MM.1S (cell line): ENCODE measurements at regions not wholly inside any gene's neighbourhood (a gene's known extent, or its start where the extent isn't known, plus 50 kb on each side); places are given as distances from the start of the nearest gene placed in this dataset.

Source experiments
- EZH2 ChIP-seq: fragments of 300-600 bp; sonication (generic); optimal IDR thresholded peaks from 2 replicates; pipeline ENCODE3; 2017; ENCODE audit warnings: low read depth, mild to moderate bottlenecking, antibody characterized with exemption, low read length, mixed read lengths
- EZH2phosphoT487 ChIP-seq: fragments of 300-600 bp; sonication (generic); IDR thresholded peaks from 2 replicates; pipeline ENCODE4 v1.6.1; 2018; ENCODE audit warnings: antibody characterized with exemption, low read length
- TF ChIP-seq, protein P1 (sequence below): fragments of 300-600 bp; sonication (generic); IDR thresholded peaks from 2 replicates; pipeline ENCODE4 v1.5.1; 2016; ENCODE audit warnings: antibody characterized with exemption, low read length, mixed read lengths

DNA sequence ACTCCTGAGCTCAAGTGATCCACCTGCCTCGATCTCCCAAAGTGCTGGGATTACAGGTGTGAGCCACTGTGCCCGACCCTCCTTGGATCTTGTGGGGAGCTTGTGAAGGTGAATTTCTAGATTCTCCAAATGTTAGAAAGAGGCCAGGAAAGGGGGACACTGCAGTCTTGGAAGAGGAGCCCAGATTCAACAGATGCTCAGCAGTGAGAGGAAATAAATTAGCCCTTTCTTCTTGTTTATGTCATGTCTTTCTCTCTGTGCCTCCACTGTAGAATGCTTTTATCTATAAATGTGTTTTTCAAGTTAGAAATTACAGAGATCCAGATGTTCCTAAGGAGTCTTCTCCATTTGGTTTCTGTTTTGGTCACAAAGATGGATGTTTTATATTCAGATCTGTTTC lies 346.6 kb upstream of the KAZN start:
- TF ChIP-seq EZH2 (no peak), EZH2phosphoT487 (no peak)
- TF ChIP-seq, protein P1, sequence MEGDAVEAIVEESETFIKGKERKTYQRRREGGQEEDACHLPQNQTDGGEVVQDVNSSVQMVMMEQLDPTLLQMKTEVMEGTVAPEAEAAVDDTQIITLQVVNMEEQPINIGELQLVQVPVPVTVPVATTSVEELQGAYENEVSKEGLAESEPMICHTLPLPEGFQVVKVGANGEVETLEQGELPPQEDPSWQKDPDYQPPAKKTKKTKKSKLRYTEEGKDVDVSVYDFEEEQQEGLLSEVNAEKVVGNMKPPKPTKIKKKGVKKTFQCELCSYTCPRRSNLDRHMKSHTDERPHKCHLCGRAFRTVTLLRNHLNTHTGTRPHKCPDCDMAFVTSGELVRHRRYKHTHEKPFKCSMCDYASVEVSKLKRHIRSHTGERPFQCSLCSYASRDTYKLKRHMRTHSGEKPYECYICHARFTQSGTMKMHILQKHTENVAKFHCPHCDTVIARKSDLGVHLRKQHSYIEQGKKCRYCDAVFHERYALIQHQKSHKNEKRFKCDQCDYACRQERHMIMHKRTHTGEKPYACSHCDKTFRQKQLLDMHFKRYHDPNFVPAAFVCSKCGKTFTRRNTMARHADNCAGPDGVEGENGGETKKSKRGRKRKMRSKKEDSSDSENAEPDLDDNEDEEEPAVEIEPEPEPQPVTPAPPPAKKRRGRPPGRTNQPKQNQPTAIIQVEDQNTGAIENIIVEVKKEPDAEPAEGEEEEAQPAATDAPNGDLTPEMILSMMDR, result no peak
